Testis (tissue), 2 donors: ENCODE measurements at regions not wholly inside any gene's neighbourhood (a gene's known extent, or its start where the extent isn't known, plus 50 kb on each side); places are given as distances from the start of the nearest gene placed in this dataset.

ENCODE experiments used
- POLR2A ChIP-seq: fragments of 450-650 bp; IDR thresholded peaks from one replicate; pipeline ENCODE4 v1.6.1; 2017; ENCODE audit warnings: antibody characterized with exemption, mild to moderate bottlenecking, moderate library complexity
- TF ChIP-seq, protein P1 (sequence below), 3 experiments: fragments of 450-650 bp in 2 of 3; fragments of 200-600 bp in 1 of 3; sonication (generic) in 1 of 3; IDR thresholded peaks; one replicate each; pipeline ENCODE4 v1.5.1; 2016 to 2019; ENCODE audit warnings: antibody characterized with exemption in 3 of 3, mild to moderate bottlenecking in 2 of 3, moderate library complexity in 1 of 3

DNA sequence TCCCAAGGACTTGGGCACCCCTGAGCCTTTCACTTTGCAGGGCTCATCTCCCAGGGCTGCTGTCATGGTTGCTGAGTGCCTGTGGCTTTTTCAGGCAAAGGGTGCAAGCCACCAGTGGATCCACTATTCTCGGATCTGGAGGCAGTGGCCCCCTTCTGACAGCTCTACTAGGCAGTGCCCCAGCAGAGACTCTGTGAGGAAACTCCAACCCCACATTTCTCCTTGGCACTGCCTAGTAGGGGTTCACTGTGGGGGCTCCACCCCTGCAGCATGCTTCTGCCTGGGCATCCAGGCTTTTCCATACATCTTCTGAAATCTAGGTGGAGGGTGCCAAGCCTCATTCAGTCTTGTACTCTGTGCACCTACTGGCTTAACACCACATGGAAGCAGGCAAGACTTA, 675.0 kb upstream of the MBL2 start:
- TF ChIP-seq, protein P1, sequence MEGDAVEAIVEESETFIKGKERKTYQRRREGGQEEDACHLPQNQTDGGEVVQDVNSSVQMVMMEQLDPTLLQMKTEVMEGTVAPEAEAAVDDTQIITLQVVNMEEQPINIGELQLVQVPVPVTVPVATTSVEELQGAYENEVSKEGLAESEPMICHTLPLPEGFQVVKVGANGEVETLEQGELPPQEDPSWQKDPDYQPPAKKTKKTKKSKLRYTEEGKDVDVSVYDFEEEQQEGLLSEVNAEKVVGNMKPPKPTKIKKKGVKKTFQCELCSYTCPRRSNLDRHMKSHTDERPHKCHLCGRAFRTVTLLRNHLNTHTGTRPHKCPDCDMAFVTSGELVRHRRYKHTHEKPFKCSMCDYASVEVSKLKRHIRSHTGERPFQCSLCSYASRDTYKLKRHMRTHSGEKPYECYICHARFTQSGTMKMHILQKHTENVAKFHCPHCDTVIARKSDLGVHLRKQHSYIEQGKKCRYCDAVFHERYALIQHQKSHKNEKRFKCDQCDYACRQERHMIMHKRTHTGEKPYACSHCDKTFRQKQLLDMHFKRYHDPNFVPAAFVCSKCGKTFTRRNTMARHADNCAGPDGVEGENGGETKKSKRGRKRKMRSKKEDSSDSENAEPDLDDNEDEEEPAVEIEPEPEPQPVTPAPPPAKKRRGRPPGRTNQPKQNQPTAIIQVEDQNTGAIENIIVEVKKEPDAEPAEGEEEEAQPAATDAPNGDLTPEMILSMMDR (IDR thresholded peaks at IDR 0.05): no peak
- no peak for TF ChIP-seq POLR2A
